ENCODE measurements at regions not wholly inside any gene's neighbourhood (a gene's known extent, or its start where the extent isn't known, plus 50 kb on each side); places are given as distances from the start of the nearest gene placed in this dataset.

DNA sequence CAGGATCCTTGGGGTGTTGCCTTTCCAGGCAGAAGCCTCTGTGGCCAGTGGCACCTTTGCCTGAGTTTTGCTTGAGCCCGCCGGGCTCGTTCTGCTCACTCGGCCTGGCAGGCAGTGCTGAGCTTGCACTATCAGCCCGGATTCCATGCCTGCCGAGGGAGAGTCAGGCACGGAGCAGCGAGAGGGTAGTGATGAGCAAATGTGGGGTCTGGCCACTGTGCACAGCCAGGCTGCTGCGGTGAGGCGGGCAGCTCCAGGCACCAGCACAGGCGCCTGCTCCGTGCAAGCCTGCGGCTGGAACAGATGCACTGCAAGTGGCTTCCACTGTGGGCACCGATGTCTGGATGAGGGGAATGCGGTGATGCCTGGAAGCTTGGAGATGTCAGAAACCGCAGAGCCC, 619.2 kb downstream of the RAPGEF2 start:
- no peak for TF ChIP-seq ZNF274 (IDR thresholded peaks at IDR 0.05; ENCODE audit: low read depth, low read length)
- H3K4me3 ChIP-seq (ENCODE audit: low read length), result no peak overlapping the region

DNA sequence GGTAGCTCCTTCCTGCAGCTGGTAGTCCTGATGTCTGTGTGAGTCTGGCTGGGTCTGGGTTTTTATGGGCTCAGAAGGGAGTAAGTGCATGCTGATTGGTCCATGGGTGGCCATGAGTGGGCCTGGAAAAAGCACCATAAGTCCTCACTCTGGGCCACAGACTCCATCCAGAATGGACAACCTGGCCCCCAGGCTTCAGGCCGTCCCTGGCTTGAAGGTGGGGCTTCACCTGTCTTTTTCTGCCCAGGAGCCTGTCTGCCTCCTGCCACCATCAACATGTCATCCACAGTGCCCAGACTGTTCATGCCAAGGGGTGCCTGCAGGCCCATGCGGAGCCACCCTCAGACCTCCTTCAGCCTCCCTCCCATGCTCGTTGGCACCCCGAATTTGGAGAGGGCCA, 620.0 kb downstream of the RAPGEF2 start:
- TF ChIP-seq ZNF274 (IDR thresholded peaks at IDR 0.05; ENCODE audit: low read depth, low read length), result no peak
- no peak overlapping the region for H3K4me3 ChIP-seq (ENCODE audit: low read length)

DNA sequence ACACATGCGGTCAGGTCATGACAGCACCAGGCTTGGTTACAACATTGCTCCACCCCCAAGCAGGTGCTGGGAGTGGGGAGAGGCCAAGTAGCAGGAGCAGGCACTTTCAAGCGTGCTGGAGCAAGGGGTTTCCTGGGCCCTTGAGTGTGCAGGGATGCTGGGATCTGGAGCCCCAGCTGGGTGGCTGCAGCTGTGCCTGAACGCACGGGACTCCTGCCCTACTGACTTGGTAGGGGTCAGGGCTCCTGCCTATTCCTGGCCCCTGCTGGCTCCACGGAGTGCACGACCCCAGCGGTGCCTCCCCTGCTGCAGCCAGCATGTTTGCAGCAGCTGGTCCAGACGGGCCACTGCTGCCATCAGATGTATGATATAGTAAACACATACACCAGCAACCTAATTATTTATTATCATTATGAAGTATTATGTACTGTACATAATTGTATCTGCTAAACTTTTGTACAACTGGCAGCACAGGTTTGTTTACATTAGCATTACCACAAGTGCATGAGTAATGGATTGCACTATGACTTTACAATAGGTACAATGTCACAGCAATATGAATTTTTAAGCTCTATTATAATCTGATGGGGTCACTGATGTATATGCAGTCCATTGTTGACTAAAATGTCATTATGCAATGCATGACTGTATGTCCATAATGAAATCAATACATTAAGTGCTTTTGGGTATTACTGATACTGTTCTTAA, 620.6 kb downstream of the RAPGEF2 start:
- no peak for TF ChIP-seq ZNF274 (IDR thresholded peaks at IDR 0.05; ENCODE audit: low read depth, low read length)

DNA sequence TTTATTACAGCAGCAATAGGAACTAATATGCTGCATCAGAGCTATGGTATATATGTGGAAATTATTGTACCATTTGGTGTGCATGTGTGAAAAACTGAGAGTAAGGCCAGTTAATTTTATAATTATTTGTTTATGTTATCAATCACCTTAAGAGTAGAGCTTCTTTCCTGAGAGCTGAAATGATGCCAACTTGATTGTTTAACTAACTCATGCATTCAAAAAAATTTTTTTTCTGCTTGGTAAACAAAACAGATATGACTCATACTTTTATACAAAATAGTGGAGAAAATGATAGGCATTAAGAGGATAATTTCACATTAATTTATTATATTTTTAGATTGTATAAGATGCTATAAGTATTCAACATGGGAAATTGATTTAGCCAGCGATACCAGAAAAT, 622.7 kb downstream of the RAPGEF2 start:
- TF ChIP-seq ZNF274 (IDR thresholded peaks at IDR 0.05; ENCODE audit: low read depth, low read length), result no peak
- no peak overlapping the region for H3K4me3 ChIP-seq (ENCODE audit: low read length)

More for the DNA sequence above, 620.6 kb downstream of the RAPGEF2 start:
- no peak overlapping the region for H3K4me3 ChIP-seq (ENCODE audit: low read length)

DNA sequence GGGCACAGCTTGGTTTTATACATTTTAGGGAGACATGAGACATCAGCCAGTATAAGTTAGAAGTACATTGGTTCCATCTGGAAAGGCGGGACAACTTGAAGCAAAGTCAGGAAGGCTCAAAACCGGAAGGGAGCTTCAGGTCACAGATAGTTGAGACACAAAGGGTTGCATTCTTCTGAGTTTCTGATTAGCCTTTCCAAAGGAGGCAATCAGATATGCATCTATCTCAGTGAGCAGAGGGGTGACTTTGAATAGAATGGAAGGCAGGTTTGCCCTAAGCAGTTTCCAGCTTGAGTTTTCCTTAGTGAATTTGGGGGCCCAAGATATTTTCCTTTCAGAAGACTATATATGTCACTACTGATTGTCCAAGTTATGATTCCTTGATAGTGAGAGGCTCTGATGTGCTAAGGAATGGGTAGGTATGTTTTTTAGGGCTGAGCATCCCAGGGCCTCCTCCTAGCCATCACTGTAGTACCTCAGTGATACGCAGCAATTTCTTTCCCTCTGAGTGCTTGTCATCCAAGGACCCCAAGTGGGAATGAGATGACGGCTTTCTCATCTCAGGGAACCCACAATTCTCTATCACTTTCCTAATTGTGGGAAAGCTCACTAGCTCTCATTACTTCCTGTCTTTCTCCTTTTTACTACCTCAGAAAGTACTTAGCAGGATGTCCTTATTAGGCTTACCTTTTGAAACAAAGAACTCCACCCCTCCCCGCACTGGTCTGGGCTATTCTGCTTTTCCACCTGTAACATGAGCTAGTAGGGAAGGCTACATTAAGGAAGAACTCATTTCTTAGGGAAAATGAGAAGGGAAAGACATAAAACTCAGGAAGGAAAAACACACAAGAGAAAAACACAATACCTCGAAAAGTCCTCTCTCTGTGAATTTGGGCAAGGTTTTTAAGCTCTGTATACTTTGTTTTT, 632.7 kb downstream of the RAPGEF2 start:
- H3K4me3 ChIP-seq (ENCODE audit: low read length), result no peak overlapping the region
- TF ChIP-seq ZNF274 (IDR thresholded peaks at IDR 0.05; ENCODE audit: low read depth, low read length), result no peak

DNA sequence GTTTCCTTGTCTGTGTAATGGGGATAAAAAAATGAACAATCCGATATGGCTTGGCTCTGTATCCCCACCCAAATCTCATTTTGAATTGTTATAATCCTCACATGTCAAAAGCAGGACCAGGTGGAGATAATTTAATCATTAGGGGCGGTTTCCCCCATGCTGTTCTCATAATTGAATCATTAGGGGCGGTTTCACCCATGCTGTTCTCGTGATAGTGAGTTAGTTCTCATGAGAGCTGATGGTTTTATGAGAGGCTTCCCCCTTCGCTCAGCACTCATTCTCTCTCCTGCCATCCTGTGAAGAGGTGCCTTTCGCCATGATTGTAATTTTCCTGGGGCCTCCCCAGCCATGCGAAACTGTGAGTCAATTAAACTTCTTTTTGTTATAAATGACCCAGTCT, 633.5 kb downstream of the RAPGEF2 start:
- TF ChIP-seq ZNF274 (IDR thresholded peaks at IDR 0.05; ENCODE audit: low read depth, low read length), result no peak
- no peak overlapping the region for H3K4me3 ChIP-seq (ENCODE audit: low read length)

DNA sequence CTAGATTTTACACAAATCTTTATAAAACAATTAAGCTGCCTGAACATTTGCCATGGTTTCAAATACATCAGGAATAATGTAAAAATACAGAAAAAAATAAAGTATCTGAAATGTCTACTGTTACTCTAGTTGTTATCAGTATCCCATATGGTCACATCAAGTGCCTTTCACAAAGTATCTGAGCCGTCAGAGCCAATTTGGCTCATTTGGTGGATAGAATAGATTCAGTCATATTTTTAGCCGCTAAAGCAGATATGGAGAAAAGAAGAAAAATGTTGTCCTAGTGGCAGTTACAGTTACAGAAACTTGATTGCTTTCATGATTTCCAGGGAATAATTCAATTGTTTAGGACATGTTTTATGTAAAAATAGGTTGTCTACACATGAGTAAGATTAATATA, 641.1 kb downstream of the RAPGEF2 start:
- H3K4me3 ChIP-seq (ENCODE audit: low read length), result no peak overlapping the region
- TF ChIP-seq ZNF274 (IDR thresholded peaks at IDR 0.05; ENCODE audit: low read depth, low read length), result no peak

DNA sequence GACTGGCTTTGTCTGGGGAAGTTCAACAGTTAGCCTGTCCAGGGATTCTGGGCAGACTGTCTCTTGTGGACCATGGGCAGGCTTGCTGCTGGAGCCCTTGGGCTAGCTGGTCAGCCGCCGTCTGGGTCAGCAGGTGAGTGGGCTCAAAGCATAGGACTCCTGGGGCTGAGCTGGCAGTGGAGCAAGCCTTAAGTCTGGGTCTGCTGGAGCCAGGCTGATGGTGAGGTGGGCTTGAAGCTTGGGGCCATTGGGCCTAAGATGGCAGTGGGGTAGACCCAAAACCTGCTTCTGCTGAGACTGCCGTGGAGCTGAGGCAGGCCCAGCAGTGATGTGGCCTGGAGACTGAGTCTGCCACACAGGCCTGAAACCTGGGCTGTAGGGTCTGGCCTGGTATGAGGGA, 645.1 kb downstream of the RAPGEF2 start:
- H3K4me3 ChIP-seq (ENCODE audit: low read length), result no peak overlapping the region
- no peak for TF ChIP-seq ZNF274 (IDR thresholded peaks at IDR 0.05; ENCODE audit: low read depth, low read length)

DNA sequence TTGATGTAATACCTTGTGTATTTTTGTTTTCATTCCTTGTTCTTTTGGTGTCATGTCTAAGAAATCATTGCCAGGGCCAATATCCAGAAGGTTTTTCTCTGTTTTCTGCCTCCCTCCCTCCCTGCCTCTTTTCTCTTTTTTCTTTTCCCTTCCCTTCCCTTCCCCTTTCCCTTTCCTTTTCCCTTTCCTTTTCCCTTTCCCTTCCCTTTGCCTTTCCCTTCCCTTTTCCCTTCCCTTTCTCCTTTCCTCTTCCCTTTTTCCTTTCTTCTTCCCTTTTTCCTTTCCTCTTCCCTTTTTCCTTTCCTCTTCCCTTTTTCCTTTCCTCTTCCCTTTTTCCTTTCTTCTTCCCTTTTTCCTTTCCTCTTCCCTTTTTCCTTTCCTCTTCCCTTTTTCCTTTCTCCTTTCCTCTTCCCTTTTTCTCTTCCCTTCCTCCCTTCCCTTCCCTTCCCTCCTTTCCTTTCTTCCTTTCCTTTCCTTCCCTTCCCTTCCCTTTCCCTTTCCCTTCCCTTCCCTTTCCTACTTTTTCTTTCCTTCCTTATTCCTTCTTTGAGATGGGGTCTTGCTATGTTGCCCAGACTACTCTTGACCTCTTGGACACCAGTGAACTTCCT, 646.1 kb downstream of the RAPGEF2 start:
- H3K4me3 ChIP-seq (ENCODE audit: low read length), result no peak overlapping the region
- no peak for TF ChIP-seq ZNF274 (IDR thresholded peaks at IDR 0.05; ENCODE audit: low read depth, low read length)

DNA sequence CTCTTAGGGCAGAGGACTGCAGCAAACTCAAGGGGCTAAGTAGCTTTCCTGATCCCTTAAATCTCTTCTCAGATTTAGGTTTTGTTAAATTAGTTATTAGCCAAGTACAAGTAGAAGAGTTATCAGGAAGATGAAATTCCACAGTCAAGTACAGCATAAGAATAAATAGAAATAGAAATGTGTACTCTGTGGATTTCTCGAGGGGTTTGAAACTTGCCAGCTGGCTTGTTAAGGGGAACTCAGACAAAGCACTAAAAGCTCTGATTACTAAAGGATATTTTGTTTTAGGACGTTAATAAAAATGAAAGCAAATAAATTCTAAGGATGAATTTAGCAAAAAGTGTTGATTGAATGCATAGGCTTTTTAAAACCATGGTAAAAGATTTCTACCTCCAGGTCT, 654.6 kb downstream of the RAPGEF2 start:
- no peak for TF ChIP-seq ZNF274 (IDR thresholded peaks at IDR 0.05; ENCODE audit: low read depth, low read length)
- no peak overlapping the region for H3K4me3 ChIP-seq (ENCODE audit: low read length)

DNA sequence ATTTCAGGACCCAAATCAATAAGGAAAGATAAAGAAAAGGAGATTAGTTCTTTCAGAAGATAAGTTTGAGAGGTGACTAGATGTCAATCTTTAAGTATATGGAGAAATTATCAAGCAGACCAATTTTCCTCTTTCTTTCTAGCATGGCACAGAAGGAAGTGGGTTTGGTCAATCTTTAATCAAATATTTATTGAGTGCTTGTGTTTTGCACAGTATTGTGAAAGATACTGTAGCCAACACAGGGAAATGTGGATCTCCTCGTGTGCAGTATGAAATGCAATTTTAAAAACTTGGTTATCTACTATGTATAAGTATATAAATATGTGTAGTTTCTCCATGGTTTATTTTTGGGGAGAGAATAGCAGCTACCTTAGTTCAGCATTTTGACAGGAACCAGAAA, 655.2 kb downstream of the RAPGEF2 start:
- no peak for TF ChIP-seq ZNF274 (IDR thresholded peaks at IDR 0.05; ENCODE audit: low read depth, low read length)

DNA sequence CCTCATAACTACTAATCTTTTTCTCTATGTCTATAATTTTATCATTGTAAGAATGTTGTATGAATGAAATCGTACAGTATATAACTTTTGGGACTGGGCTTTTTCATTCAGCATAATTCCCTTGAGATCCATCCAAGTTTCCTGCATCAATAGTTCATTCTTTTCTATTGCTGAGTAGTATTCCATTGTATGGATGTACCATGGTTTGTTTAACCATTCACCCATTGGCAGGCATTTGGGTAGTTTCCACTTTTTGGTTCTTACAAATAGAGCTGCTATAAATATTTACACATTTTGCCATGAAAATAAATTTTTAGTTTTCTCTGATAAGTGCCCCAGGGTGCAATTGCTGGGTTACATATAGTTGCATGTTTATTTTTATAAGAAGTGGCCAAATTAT, 659.8 kb downstream of the RAPGEF2 start:
- no peak for TF ChIP-seq ZNF274 (IDR thresholded peaks at IDR 0.05; ENCODE audit: low read depth, low read length)
- no peak overlapping the region for H3K4me3 ChIP-seq (ENCODE audit: low read length)

More for the DNA sequence above, 655.2 kb downstream of the RAPGEF2 start:
- H3K4me3 ChIP-seq (ENCODE audit: low read length), result no peak overlapping the region

DNA sequence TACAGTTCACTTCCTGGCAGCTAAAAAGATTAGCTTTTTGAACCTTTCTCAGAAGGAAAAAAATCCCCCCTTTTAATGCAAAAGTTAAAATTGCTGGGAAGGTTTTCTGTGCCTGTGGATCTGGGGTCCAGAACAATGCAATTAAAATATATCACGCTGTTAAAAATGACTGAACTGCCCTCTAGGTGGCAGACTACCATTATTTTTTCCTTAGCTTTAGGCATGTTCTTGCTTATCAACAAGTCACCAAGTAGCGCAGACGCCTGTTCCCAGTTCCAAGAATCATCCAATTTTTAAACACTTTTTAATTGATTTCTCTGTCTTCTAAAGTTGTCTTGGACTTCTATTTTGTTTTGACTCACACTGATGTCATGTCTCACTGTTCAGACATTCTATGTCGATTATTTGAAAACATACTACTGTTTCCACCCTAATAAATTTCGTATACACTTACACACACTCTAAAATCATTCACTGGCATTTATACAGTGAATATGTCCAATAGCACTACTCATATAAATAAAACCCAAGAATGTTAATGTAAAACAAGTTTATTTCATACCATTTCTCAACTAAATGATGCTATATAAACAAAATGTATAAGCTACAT, 661.6 kb downstream of the RAPGEF2 start:
- no peak overlapping the region for H3K4me3 ChIP-seq (ENCODE audit: low read length)
- TF ChIP-seq ZNF274 (IDR thresholded peaks at IDR 0.05; ENCODE audit: low read depth, low read length), result no peak

DNA sequence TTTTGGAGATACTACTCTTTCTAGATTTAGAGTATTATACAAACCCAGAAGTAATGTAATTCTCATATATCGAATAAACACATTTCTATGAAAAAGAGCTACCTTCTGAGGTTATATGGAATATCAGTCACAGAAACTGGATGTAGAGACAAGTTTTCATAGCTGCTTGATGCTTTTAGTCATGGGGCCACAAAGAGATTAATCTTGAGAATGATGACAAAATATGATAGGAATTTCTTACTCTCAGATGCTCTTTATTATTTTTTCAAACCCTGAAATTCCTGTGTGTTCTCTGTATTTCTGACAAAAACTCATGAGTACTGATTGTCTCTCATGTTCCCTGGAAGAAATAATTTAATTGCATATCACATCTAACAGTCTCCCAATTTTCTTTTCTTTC, 662.5 kb downstream of the RAPGEF2 start:
- TF ChIP-seq ZNF274 (IDR thresholded peaks at IDR 0.05; ENCODE audit: low read depth, low read length), result no peak
- H3K4me3 ChIP-seq (ENCODE audit: low read length), result no peak overlapping the region

All from GM08714 (cell line).